Neural cell (in vitro differentiated cells): ENCODE measurements at regions not wholly inside any gene's neighbourhood (a gene's known extent, or its start where the extent isn't known, plus 50 kb on each side); places are given as distances from the start of the nearest gene placed in this dataset.

ENCODE experiments used
- CTCF ChIP-seq: fragments of 450-650 bp; IDR thresholded peaks from 2 replicates; pipeline ENCODE4 v1.5.1; 2014; ENCODE audit warnings: antibody characterized with exemption, mild to moderate bottlenecking, moderate library complexity; ENCODE audit not compliant: poor library complexity, severe bottlenecking
- EP300 ChIP-seq: fragments of 450-650 bp; conservative IDR thresholded peaks from 2 replicates; pipeline ENCODE4 v1.6.1; 2014; ENCODE audit warnings: antibody characterized with exemption, mild to moderate bottlenecking, moderate library complexity; ENCODE audit not compliant: poor library complexity, severe bottlenecking
- EZH2 ChIP-seq: fragments of 200-600, 300-800 bp; shearing (Covaris generic), sonication (generic); IDR thresholded peaks from 2 replicates; pipeline ENCODE4 v1.6.1; 2014; ENCODE audit warnings: antibody characterized with exemption, low read length, borderline replicate concordance, mild to moderate bottlenecking; ENCODE audit not compliant: insufficient read depth, poor library complexity, severe bottlenecking
- POLR2AphosphoS5 ChIP-seq: IDR thresholded peaks from 2 replicates; pipeline ENCODE4 v1.6.1; 2012
- REST ChIP-seq: IDR thresholded peaks from 2 replicates; pipeline ENCODE4 v1.6.1; 2012; ENCODE audit warnings: borderline replicate concordance
- SMC3 ChIP-seq: fragments of 450-650 bp; conservative IDR thresholded peaks from 2 replicates; pipeline ENCODE4 v1.6.1; 2014; ENCODE audit warnings: antibody characterized with exemption, mild to moderate bottlenecking, moderate library complexity; ENCODE audit not compliant: poor library complexity

GRCh38 chr12:92196368-92196767 is 50.7 kb upstream of the BTG1 start:
- no peak for TF ChIP-seq CTCF
- TF ChIP-seq EZH2, result no peak
- no peak for TF ChIP-seq EP300
- no peak for TF ChIP-seq POLR2AphosphoS5
- TF ChIP-seq REST, result no peak
- no peak for TF ChIP-seq SMC3
